ENCODE measurements at regions not wholly inside any gene's neighbourhood (a gene's known extent, or its start where the extent isn't known, plus 50 kb on each side); places are given as distances from the start of the nearest gene placed in this dataset.
"Not testable (repeated sequence)": the region's sequence is repeated elsewhere in the genome, so short reads cannot be mapped to it uniquely, and the experiment has no call there.

DNA sequence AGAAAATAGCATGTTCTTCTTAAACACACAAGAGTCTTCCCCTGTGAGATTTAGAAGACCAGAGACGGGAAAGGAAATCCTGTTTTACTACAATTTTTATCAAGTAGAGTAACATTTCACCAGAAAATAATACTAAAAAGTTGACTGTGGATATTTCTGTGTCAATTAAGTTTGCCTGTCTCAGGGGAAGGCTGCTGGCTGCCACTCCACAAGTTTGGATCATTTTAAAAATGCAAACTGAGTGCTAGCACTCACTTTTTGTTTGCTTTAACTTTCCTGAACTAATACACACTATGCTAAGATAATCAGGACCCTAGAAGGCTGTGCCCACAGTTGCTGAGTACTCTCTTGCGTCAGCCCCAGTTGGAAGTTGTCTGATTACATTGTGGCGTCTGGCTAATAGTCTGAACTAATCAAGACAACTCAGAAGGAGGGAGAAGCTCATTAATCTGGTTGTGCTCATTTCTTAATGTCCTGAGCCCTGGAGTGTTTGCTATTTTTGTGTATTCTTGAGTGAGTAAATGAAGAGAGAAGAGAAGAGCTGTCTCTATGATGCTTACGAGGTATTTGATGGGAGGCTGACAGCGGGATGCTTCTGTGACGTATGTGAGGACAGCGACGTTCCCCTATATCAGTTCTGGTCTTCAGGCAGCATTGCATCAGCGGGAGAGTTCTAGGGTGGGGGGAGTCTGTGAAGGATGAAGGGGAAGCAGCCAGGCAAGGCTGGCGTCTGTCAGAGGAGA, 664.2 kb downstream of the QKI start:
- H3K27me3 Mint-ChIP-seq (ENCODE audit: insufficient read depth, unreplicated experiment), result no peaks in the 10 kb centered on the region
- no TSS peak for BruUV-seq (replicated peaks)
- H3K4me1 Mint-ChIP-seq (ENCODE audit: low read depth, unreplicated experiment), result no peaks in the 10 kb centered on the region
- Histone ChIP-seq H3K4me1 (no peaks in the 10 kb centered on the region), H3K4me3 (ENCODE audit: low read depth, low read length) (no peak overlapping the region), H3K9me3 (no peaks in the 10 kb centered on the region), H3K36me3 (ENCODE audit: control insufficient read depth, insufficient read depth, low read length) (no peaks in the 10 kb centered on the region), H3K27me3 (replicated peaks; ENCODE audit: control insufficient read depth, insufficient read depth, low read length) (no peaks in the 10 kb centered on the region)
- intact Hi-C loops (cut with micrococcal nuclease; ENCODE audit: unreplicated experiment), result no loop called here
- H3K27ac Mint-ChIP-seq (ENCODE audit: unreplicated experiment), result no peak overlapping the region
- no peaks in the 10 kb centered on the region for H3K36me3 Mint-ChIP-seq (ENCODE audit: insufficient read depth, unreplicated experiment)
- H3K9me3 Mint-ChIP-seq (ENCODE audit: unreplicated experiment), result no peaks in the 10 kb centered on the region
- no peak overlapping the region for H3K4me3 Mint-ChIP-seq (ENCODE audit: unreplicated experiment)
- ChIA-PET CTCF (no interaction called here), POLR2A (no interaction called here)
- TF ChIP-seq, protein P1, sequence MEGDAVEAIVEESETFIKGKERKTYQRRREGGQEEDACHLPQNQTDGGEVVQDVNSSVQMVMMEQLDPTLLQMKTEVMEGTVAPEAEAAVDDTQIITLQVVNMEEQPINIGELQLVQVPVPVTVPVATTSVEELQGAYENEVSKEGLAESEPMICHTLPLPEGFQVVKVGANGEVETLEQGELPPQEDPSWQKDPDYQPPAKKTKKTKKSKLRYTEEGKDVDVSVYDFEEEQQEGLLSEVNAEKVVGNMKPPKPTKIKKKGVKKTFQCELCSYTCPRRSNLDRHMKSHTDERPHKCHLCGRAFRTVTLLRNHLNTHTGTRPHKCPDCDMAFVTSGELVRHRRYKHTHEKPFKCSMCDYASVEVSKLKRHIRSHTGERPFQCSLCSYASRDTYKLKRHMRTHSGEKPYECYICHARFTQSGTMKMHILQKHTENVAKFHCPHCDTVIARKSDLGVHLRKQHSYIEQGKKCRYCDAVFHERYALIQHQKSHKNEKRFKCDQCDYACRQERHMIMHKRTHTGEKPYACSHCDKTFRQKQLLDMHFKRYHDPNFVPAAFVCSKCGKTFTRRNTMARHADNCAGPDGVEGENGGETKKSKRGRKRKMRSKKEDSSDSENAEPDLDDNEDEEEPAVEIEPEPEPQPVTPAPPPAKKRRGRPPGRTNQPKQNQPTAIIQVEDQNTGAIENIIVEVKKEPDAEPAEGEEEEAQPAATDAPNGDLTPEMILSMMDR (IDR thresholded peaks at IDR 0.05; ENCODE audit: insufficient read depth in 1 of 2, low read depth in 1 of 2, low read length in 1 of 2, severe bottlenecking in 1 of 2, unreplicated experiment in 1 of 2), result no peak
- no peak for DNase-seq

DNA sequence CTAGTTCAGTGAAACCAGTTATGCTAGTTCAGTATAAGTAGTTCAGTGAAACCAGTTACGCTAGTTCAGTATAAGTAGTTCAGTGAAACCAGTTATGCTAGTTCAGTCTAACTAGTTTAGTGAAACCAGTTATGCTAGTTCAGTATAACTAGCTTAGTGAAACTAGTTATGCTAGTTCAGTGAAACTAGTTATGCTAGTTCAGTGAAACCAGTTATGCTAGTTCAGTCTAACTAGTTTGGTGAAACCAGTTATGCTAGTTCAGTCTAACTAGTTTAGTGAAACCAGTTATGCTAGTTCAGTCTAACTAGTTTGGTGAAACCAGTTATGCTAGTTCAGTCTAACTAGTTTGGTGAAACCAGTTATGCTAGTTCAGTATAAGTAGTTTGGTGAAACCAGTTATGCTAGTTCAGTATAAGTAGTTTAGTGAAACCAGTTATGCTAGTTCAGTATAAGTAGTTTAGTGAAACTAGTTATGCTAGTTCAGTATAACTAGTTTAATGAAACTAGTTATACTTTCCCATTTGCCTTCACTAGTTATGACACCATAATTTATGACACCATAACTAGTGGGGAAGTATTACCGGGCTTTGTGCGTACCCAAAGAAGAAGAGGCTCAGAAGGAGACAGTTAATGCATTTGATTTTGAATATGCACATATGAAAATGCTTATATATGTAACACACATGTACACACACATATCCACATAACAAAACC, 662.5 kb downstream of the QKI start:
- H3K27me3 Mint-ChIP-seq (ENCODE audit: insufficient read depth, unreplicated experiment); H3K9me3 Mint-ChIP-seq (ENCODE audit: unreplicated experiment); H3K36me3 ChIP-seq (ENCODE audit: control insufficient read depth, insufficient read depth, low read length); H3K27ac Mint-ChIP-seq (ENCODE audit: unreplicated experiment); BruUV-seq (replicated peaks); DNase-seq; intact Hi-C loops (cut with micrococcal nuclease; ENCODE audit: unreplicated experiment); CTCF ChIA-PET; H3K9me3 ChIP-seq; POLR2A ChIA-PET; H3K36me3 Mint-ChIP-seq (ENCODE audit: insufficient read depth, unreplicated experiment); H3K4me1 ChIP-seq; H3K4me3 Mint-ChIP-seq (ENCODE audit: unreplicated experiment); H3K4me3 ChIP-seq (ENCODE audit: low read depth, low read length); H3K4me1 Mint-ChIP-seq (ENCODE audit: low read depth, unreplicated experiment); H3K27me3 ChIP-seq (replicated peaks; ENCODE audit: control insufficient read depth, insufficient read depth, low read length): not testable (repeated sequence)

DNA sequence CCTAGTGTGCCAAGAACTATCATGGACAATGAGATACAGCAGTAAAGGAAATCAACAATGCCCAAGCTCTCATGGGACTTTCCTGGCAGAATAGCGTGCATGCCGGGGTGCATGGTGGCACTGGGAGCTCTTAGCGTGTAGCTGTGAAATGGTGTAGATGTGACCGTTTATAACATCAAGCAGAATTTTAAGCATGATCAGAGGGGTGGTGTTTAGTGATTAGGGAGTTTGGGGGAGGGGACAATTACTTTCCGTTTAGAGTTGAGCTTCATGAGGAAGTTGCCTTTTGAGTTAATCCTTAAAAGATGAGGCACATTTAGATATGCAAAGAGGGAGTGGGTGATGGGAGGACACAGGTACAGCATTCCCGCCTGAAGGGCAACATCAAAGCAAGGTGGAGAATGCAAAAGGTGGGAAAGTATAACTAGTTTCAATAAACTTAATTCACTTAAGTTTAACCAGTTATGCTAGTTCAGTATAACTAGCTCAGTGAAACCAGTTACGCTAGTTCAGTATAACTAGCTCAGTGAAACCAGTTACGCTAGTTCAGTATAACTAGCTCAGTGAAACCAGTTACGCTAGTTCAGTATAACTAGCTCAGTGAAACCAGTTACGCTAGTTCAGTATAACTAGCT, 661.6 kb downstream of the QKI start:
- DNase-seq, result no peak

More for the DNA sequence above, 661.6 kb downstream of the QKI start:
- Mint-ChIP-seq H3K27me3 (ENCODE audit: insufficient read depth, unreplicated experiment) (no peaks in the 10 kb centered on the region), H3K4me1 (ENCODE audit: low read depth, unreplicated experiment) (no peaks in the 10 kb centered on the region), H3K9me3 (ENCODE audit: unreplicated experiment) (peaks cover 10% of the 10 kb centered on the region), H3K36me3 (ENCODE audit: insufficient read depth, unreplicated experiment) (no peaks in the 10 kb centered on the region), H3K27ac (ENCODE audit: unreplicated experiment) (no peak overlapping the region), H3K4me3 (ENCODE audit: unreplicated experiment) (no peak overlapping the region)
- no TSS peak for BruUV-seq (replicated peaks)
- Histone ChIP-seq H3K4me1 (no peaks in the 10 kb centered on the region), H3K9me3 (no peaks in the 10 kb centered on the region), H3K27me3 (replicated peaks; ENCODE audit: control insufficient read depth, insufficient read depth, low read length) (no peaks in the 10 kb centered on the region), H3K4me3 (ENCODE audit: low read depth, low read length) (no peak overlapping the region), H3K36me3 (ENCODE audit: control insufficient read depth, insufficient read depth, low read length) (no peaks in the 10 kb centered on the region)
- ChIA-PET CTCF (interaction anchor here (0.6 kb wide), 1 partner anchor 272 kb away, joined by 3 read pairs; no protein-coding TSS in a partner anchor), POLR2A (no interaction called here)
- TF ChIP-seq, protein P1 (IDR thresholded peaks at IDR 0.05; ENCODE audit: insufficient read depth in 1 of 2, low read depth in 1 of 2, low read length in 1 of 2, severe bottlenecking in 1 of 2, unreplicated experiment in 1 of 2), result no peak
- intact Hi-C loops (cut with micrococcal nuclease; ENCODE audit: unreplicated experiment), result no loop called here

All from Caco-2 (cell line).